Choroid plexus epithelial cell (primary cell): ENCODE measurements at regions not wholly inside any gene's neighbourhood (a gene's known extent, or its start where the extent isn't known, plus 50 kb on each side); places are given as distances from the start of the nearest gene placed in this dataset.

Source experiments
- DNase-seq: peaks from one replicate; pipeline ENCODE4 v3.0.0-alpha.2; 2010; ENCODE audit warnings: low read depth
- H3K4me3 ChIP-seq: 2 replicates; pipeline ENCODE4 v1.5.1; 2011; ENCODE audit warnings: low read depth, mild to moderate bottlenecking, control low read depth, low read length, moderate library complexity
- TF ChIP-seq, protein P1 (sequence below): conservative IDR thresholded peaks from 2 replicates; pipeline ENCODE4 v1.5.1; 2011; ENCODE audit warnings: low read depth, mild to moderate bottlenecking, control low read depth, inconsistent platforms, low read length, moderate library complexity

DNA sequence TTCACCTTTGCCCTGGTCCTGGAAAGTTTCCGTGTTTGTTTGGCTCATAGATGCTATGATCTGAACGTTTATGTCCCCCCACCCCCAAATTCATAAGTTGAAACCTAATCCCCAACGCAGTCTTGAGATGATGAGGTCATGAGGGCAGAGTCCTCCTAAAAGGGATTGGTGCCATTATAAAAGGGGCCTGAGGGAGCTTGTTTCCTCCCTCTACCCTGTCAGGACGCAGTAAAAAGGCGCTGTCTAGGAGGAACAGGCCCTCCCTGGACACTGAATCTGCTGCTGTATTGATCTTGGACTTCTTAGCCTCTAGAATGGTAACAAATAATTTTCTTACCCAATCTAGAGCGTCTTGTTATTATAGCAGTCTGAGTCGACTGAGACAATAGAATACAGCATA, 2190.6 kb upstream of the TENM3 start:
- DNase-seq, result no peak
- no peak overlapping the region for H3K4me3 ChIP-seq
- TF ChIP-seq, protein P1, sequence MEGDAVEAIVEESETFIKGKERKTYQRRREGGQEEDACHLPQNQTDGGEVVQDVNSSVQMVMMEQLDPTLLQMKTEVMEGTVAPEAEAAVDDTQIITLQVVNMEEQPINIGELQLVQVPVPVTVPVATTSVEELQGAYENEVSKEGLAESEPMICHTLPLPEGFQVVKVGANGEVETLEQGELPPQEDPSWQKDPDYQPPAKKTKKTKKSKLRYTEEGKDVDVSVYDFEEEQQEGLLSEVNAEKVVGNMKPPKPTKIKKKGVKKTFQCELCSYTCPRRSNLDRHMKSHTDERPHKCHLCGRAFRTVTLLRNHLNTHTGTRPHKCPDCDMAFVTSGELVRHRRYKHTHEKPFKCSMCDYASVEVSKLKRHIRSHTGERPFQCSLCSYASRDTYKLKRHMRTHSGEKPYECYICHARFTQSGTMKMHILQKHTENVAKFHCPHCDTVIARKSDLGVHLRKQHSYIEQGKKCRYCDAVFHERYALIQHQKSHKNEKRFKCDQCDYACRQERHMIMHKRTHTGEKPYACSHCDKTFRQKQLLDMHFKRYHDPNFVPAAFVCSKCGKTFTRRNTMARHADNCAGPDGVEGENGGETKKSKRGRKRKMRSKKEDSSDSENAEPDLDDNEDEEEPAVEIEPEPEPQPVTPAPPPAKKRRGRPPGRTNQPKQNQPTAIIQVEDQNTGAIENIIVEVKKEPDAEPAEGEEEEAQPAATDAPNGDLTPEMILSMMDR, result no peak

DNA sequence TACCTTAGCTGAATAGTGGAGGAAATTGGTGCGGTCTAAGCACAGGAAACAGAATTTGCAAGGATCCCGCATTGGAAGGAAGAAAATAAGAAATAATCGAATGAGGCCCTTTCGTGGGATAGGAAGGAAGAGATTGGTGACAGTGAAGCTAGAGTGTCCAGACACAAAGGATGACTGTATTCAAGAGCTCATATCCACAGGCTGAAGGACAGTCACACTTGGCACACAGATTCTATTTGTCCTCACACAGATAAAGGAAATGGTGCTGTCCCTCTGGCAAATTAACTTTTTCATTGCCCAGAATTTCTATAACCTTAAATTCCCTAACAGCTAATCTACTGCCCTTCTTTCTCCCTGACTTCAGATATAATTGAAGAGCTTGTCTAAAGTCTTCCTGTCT, 2188.9 kb upstream of the TENM3 start:
- no peak for DNase-seq
- TF ChIP-seq, protein P1, result no peak
- H3K4me3 ChIP-seq, result no peak overlapping the region

DNA sequence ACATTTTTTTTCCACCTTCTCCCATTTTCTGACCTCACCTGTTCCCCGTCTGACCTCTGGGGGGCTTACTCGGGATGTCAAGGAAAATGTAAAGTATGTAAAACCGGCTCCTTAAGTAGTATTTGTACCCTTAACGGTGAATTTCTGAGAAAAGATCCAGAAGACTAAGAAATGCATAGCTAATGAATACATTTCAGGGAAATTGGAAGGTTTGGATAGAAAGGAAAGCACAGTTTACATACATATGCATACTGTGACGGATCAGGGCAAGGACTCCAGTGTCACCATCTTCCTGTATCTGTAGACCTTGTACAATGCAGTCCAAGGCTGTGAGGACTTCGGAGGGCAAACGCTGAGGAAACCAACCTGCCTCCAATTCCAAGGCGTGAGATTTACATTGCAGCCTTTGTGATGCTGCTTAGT, 2185.9 kb upstream of the TENM3 start:
- TF ChIP-seq, protein P1, result no peak
- no peak overlapping the region for H3K4me3 ChIP-seq
- no peak for DNase-seq

DNA sequence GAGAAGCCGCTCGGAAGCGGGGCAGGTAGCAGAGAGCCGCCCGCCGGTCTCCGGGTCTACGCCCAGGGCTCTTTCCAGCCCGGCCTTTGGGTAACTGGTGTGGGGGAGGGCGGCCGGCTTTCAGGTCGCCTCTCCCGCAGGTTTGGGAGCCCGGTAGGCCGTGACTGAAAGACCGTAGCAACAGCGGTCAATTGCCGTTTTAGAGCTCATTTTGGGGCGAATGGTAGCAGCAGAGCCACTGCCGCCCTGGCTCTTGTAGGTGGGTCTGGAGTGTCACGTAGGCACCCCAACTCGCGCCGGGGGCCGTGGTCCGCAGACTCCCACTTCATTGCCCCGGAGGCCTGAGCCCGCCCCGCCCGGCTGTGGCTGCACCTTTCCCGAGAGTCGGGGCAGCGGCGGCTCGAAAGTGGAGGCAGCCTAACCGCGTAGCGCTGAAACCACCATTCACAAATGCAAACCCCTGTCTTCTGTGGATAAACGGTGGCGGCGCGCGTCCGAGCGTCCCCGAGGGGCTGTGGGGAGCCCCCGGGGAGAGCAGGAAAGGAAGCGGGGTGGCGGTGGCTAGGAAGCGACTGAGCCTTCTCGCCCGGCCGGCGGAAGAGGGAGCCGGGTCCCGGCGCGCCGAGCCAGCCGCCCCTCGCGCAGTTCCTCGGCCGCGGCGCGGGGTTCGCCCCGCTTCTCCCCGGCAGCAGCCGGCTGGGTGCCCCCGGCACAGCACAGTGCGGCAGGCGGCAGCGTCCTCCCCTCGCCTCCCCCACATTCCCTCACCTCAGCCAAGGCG, 2185.1 kb upstream of the TENM3 start:
- peak; percentile 12 for DNase-seq
- peak overlapping the region; percentile 57 for H3K4me3 ChIP-seq
- TF ChIP-seq, protein P1, result no peak

DNA sequence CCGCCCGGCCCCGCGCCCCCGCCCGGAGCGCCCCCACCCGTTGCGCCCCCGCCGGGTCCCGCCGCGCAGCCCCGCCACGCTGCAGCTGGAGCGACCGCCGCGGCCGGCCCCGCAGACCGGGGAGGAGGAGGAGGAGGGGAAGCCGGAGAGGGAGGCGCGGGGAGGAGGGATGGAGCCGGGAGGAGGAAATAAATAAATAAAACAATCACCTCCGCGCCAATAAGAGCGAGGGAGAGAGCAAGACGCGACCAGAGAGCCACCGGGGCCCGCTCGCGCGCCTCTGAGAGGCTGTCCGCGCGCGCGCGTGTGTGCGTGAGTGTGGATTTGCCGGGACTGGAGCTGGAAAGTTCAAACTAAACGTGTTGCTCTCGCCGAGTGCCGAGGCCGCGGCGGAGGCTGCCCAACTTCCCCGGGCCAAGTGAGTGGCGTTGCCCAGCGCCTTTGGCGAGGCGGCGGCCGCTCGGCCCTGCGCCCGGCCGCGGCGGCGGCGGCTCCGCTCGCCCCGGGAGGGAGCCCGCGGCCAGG, 2184.4 kb upstream of the TENM3 start:
- TF ChIP-seq, protein P1, result no peak
- peak overlapping the region; percentile 57 for H3K4me3 ChIP-seq
- peak; percentile 16 for DNase-seq

DNA sequence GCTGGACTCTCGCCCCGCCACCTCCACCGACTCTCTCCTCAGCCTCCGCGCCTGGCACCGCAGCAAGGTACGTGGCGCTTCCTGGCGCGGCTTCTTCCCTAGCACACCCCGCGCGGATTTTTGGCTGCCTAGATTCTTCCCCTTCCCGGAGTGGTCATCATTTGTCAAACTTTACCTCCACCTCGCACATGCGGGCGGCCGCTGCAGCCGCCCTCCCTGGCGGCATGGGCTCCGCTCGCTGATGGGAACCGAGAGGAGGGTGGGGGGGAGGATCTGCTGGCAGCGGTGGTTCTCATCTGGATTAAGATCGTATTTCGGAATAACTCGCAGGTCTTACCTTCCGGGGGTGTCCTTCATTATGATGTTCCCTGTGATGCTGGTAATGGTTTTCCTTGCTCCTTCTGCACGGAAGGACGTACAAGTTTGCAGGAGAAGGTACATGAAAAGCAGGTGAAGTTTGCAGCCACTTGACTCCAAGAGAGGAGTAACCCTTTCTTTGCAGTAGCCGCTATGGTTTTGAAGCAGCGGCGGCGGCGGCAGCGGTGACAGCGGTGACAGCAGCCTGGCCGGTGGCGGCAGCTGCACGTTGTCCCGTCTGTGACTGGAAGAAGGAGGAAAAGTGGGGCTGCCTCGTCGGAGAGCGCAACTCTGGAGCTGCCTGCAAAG, 2183.9 kb upstream of the TENM3 start:
- peak overlapping the region; percentile 57 for H3K4me3 ChIP-seq
- no peak for DNase-seq
- TF ChIP-seq, protein P1, result no peak
